IPS-15b (cell line): ENCODE measurements at regions not wholly inside any gene's neighbourhood (a gene's known extent, or its start where the extent isn't known, plus 50 kb on each side); places are given as distances from the start of the nearest gene placed in this dataset.

ENCODE experiments used
- H3K27me3 ChIP-seq: one replicate; pipeline ENCODE4 v1.6.1; 2013; ENCODE audit warnings: low read length; ENCODE audit not compliant: control insufficient read depth, insufficient read depth
- H3K36me3 ChIP-seq: one replicate; pipeline ENCODE4 v1.6.1; 2013; ENCODE audit warnings: low read length; ENCODE audit not compliant: control insufficient read depth, insufficient read depth
- H3K4me1 ChIP-seq: one replicate; pipeline ENCODE4 v1.6.1; 2013; ENCODE audit warnings: mild to moderate bottlenecking, low read length; ENCODE audit not compliant: control insufficient read depth, insufficient read depth
- H3K4me3 ChIP-seq: one replicate; pipeline ENCODE4 v1.5.1; 2013; ENCODE audit warnings: low read depth, low read length
- H3K9ac ChIP-seq: one replicate; pipeline ENCODE4 v1.6.1; 2013; ENCODE audit warnings: low read depth, mild to moderate bottlenecking, low read length
- H3K9me3 ChIP-seq: one replicate; pipeline ENCODE4 v1.6.1; 2013; ENCODE audit warnings: mild to moderate bottlenecking, low read length; ENCODE audit not compliant: control insufficient read depth, insufficient read depth

GRCh38 chr1:232274999-232275710 lies 354.8 kb downstream of the SIPA1L2 start:
- no peaks in the 10 kb centered on the region for H3K36me3 ChIP-seq
- H3K9ac ChIP-seq: no peak overlapping the region
- peaks cover 3% of the 10 kb centered on the region for H3K4me1 ChIP-seq
- no peaks in the 10 kb centered on the region for H3K9me3 ChIP-seq
- H3K4me3 ChIP-seq: no peak overlapping the region
- peaks cover 6% of the 10 kb centered on the region for H3K27me3 ChIP-seq

- Histone ChIP-seq H3K36me3 (no peaks in the 10 kb centered on the region), H3K9me3 (no peaks in the 10 kb centered on the region), H3K27me3 (peaks cover 5% of the 10 kb centered on the region), H3K4me1 (peaks cover 3% of the 10 kb centered on the region), H3K9ac (no peak overlapping the region), H3K4me3 (no peak overlapping the region)
Measured at GRCh38 chr1:232274236-232274855, 355.6 kb downstream of the SIPA1L2 start.

- no peaks in the 10 kb centered on the region for H3K4me1 ChIP-seq
- no peak overlapping the region for H3K4me3 ChIP-seq
- no peaks in the 10 kb centered on the region for H3K9me3 ChIP-seq
- H3K27me3 ChIP-seq: peaks cover 4% of the 10 kb centered on the region
- H3K36me3 ChIP-seq: no peaks in the 10 kb centered on the region
- no peak overlapping the region for H3K9ac ChIP-seq
Measured at GRCh38 chr1:232273011-232273410, 356.9 kb downstream of the SIPA1L2 start.

GRCh38 chr1:232271991-232272589 lies 357.8 kb downstream of the SIPA1L2 start:
- Histone ChIP-seq H3K4me1 (no peaks in the 10 kb centered on the region), H3K4me3 (no peak overlapping the region), H3K9ac (no peak overlapping the region), H3K27me3 (peaks cover 4% of the 10 kb centered on the region), H3K9me3 (no peaks in the 10 kb centered on the region), H3K36me3 (no peaks in the 10 kb centered on the region)

- no peaks in the 10 kb centered on the region for H3K36me3 ChIP-seq
- peaks cover 4% of the 10 kb centered on the region for H3K27me3 ChIP-seq
- H3K4me3 ChIP-seq: no peak overlapping the region
- H3K9ac ChIP-seq: no peak overlapping the region
- no peaks in the 10 kb centered on the region for H3K9me3 ChIP-seq
- no peaks in the 10 kb centered on the region for H3K4me1 ChIP-seq
Measured at GRCh38 chr1:232271299-232271698, 358.6 kb downstream of the SIPA1L2 start.

GRCh38 chr1:232269988-232270387 lies 359.9 kb downstream of the SIPA1L2 start:
- peaks cover 2% of the 10 kb centered on the region for H3K27me3 ChIP-seq

GRCh38 chr1:232267837-232268598 lies 361.9 kb downstream of the SIPA1L2 start:
- Histone ChIP-seq H3K4me1 (no peaks in the 10 kb centered on the region), H3K36me3 (no peaks in the 10 kb centered on the region), H3K4me3 (no peak overlapping the region), H3K9me3 (no peaks in the 10 kb centered on the region), H3K9ac (no peak overlapping the region), H3K27me3 (peaks cover 2% of the 10 kb centered on the region)

More at GRCh38 chr1:232269988-232270387, 359.9 kb downstream of the SIPA1L2 start:
- no peaks in the 10 kb centered on the region for H3K36me3 ChIP-seq
- no peak overlapping the region for H3K4me3 ChIP-seq
- no peaks in the 10 kb centered on the region for H3K9me3 ChIP-seq
- H3K4me1 ChIP-seq: no peaks in the 10 kb centered on the region
- H3K9ac ChIP-seq: no peak overlapping the region

- H3K27me3 ChIP-seq: peaks cover 2% of the 10 kb centered on the region
- H3K4me1 ChIP-seq: no peaks in the 10 kb centered on the region
- no peaks in the 10 kb centered on the region for H3K36me3 ChIP-seq
- no peak overlapping the region for H3K9ac ChIP-seq
- H3K4me3 ChIP-seq: no peak overlapping the region
- no peaks in the 10 kb centered on the region for H3K9me3 ChIP-seq
Measured at GRCh38 chr1:232267092-232267836, 362.7 kb downstream of the SIPA1L2 start.

- H3K4me1 ChIP-seq: no peaks in the 10 kb centered on the region
- H3K27me3 ChIP-seq: peaks cover 7% of the 10 kb centered on the region
- no peaks in the 10 kb centered on the region for H3K36me3 ChIP-seq
- no peak overlapping the region for H3K9ac ChIP-seq
- no peak overlapping the region for H3K4me3 ChIP-seq
- H3K9me3 ChIP-seq: no peaks in the 10 kb centered on the region
Measured at GRCh38 chr1:232263452-232263851, 366.5 kb downstream of the SIPA1L2 start.

GRCh38 chr1:232262991-232263390 lies 366.9 kb downstream of the SIPA1L2 start:
- H3K4me1 ChIP-seq: no peaks in the 10 kb centered on the region
- H3K4me3 ChIP-seq: no peak overlapping the region
- no peak overlapping the region for H3K9ac ChIP-seq
- no peaks in the 10 kb centered on the region for H3K9me3 ChIP-seq
- peaks cover 9% of the 10 kb centered on the region for H3K27me3 ChIP-seq
- no peaks in the 10 kb centered on the region for H3K36me3 ChIP-seq

- Histone ChIP-seq H3K9me3 (no peaks in the 10 kb centered on the region), H3K4me1 (no peaks in the 10 kb centered on the region), H3K9ac (no peak overlapping the region), H3K4me3 (no peak overlapping the region), H3K36me3 (no peaks in the 10 kb centered on the region), H3K27me3 (peaks cover 21% of the 10 kb centered on the region)
Measured at GRCh38 chr1:232260861-232261260, 369.1 kb downstream of the SIPA1L2 start.
